ENCODE measurements at regions not wholly inside any gene's neighbourhood (a gene's known extent, or its start where the extent isn't known, plus 50 kb on each side); places are given as distances from the start of the nearest gene placed in this dataset.
"Not testable (repeated sequence)": the region's sequence is repeated elsewhere in the genome, so short reads cannot be mapped to it uniquely, and the experiment has no call there.

DNA sequence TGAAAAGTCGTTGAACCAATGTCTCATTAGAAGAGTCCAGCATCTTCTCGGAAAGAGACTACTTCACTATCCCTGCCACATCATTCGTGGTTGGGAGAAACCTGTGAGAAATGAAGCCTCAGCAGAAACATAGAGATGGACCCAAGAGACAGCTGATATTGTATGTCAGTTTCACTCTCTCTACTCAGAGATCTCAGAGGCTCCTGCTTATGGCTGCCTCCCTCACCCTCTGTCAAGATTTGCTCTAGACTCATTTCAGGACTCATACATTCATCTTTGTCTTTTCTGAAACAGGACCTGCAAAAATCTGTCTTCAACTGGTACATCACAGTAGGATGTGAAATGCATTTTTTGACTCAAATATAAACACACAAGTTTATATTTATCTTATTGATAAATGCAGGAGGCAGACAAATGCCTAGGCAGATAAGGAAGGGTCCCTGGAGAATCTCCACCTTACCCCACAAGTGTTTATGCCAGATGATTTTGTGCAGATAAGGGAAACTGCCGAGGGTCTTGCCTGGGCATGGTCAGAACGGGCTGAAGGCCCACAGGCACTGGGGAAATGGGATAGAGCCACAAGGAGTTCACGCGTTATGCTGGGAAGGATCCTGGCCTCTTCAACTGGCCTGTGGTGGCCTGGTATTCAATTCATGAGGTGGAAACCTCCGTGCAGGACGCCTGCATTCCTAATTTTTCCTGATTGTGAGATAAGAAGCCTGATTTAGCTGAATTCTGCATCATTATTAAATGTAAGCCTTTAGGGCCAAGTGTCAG is 1834.0 kb upstream of the PCDH20 start:
- WGBS, 3 donors, result 69 to 76% (median 71%) methylated on average over 9 of the region's 9 CpGs
- Histone ChIP-seq H3K9me3 (no peaks in the 10 kb centered on the region), H3K27ac (no peak overlapping the region), H3K4me3 (no peak overlapping the region), H3K27me3 (no peaks in the 10 kb centered on the region), H3K4me1 (ENCODE audit: insufficient read depth) (no peaks in the 10 kb centered on the region), H3K36me3 (no peaks in the 10 kb centered on the region)
- no peak for TF ChIP-seq EP300 (IDR thresholded peaks at IDR 0.05)
- TF ChIP-seq CTCF (IDR thresholded peaks at IDR 0.05), result no peak
- TF ChIP-seq POLR2A (IDR thresholded peaks at IDR 0.05), result no peak
- intact Hi-C loops (cut with DNase I), result no loop called here
- no peak for DNase-seq

- H3K4me3 ChIP-seq; H3K27me3 ChIP-seq; H3K36me3 ChIP-seq; H3K27ac ChIP-seq; H3K4me1 ChIP-seq (ENCODE audit: insufficient read depth); DNase-seq; H3K9me3 ChIP-seq; intact Hi-C loops (cut with DNase I): not testable (repeated sequence)
- 90 to 96% (median 93%) methylated on average over 15 of the region's 15 CpGs for WGBS, 3 donors
Measured at GRCh38 chr13:63236667-63237396, 1821.2 kb upstream of the PCDH20 start.

DNA sequence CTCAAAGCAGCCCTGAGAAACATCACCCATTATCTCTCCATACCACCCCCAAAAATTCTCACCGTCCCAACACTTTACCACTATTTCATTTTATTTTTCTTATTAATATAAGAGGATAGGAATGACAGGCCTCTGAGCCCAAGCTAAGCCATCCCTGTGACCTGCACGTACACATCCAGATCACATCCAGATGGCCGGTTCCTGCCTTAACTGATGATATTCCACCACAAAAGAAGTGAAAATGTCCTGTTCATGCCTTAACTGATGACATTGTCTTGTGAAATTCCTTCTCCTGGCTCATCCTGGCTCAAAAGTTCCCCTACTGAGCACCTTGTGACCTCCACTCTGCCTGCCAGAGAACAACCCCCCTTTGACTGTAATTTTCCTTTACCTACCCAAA is 1802.9 kb upstream of the PCDH20 start:
- H3K4me1 ChIP-seq (ENCODE audit: insufficient read depth); H3K4me3 ChIP-seq; H3K27me3 ChIP-seq; intact Hi-C loops (cut with DNase I); H3K27ac ChIP-seq; DNase-seq; H3K9me3 ChIP-seq; H3K36me3 ChIP-seq: not testable (repeated sequence)
- 84 to 89% (median 85%) methylated on average over 3 of the region's 3 CpGs for WGBS, 3 donors

DNA sequence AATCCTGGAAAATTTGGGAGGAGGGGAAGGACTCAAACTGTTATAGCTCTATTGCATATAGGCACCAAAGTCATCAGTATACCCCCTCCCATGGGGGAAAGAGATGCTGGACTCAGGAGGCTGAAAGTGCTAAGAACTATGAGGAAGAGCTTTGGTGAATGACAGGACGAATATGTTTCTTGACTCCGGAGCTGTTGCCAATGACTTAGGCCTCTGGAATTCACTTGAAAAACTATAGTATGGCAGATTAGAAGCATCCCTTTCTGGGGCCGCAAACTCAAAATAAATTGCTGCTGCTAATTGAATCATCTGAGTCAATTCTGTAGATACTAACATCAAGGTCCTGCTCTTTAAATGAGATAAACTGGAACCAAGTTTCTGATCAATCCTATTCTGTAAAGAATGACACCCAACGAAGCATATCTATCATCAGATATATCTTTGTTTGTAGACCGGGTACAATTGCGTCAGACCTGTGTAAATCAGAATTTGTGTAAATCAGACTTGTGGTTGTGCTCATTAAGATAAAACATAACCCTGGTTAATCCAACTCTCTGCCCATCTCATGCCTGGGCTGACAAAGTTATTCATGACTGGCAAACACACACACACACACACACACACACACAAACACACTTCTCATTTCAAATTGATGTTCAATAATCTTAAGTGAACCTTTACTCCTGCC is 1793.8 kb upstream of the PCDH20 start:
- no peaks in the 10 kb centered on the region for H3K27me3 ChIP-seq
- no peaks in the 10 kb centered on the region for H3K4me1 ChIP-seq (ENCODE audit: insufficient read depth)
- WGBS, 3 donors, result 43 to 68% (median 44%) methylated on average over 6 of the region's 6 CpGs
- H3K36me3 ChIP-seq, result no peaks in the 10 kb centered on the region
- TF ChIP-seq CTCF (IDR thresholded peaks at IDR 0.05) (no peak), POLR2A (IDR thresholded peaks at IDR 0.05) (no peak), EP300 (IDR thresholded peaks at IDR 0.05) (no peak)
- no peaks in the 10 kb centered on the region for H3K9me3 ChIP-seq
- no peak for DNase-seq
- no peak overlapping the region for H3K27ac ChIP-seq
- intact Hi-C loops (cut with DNase I), result no loop called here
- no peak overlapping the region for H3K4me3 ChIP-seq

DNA sequence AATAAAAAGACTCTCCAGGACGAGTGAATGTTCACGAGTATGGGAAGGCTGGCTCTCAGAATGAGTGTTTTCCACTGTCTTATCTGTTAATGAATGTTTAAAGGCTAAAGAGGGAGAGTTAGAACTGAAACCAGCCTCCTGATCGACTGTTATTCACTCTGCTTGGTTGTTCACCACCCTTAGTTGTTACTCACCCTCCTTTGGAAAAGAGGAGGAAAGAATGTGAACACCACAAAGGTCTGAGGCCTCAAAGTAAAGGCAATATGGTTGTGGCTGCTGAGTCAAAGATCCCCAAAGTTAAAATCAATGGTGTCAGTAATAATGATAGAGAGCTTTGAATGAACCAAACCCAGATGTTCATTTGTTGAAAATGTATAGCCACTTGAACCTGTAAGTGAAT is 1793.2 kb upstream of the PCDH20 start:
- no peaks in the 10 kb centered on the region for H3K36me3 ChIP-seq
- DNase-seq, result no peak
- H3K9me3 ChIP-seq, result no peaks in the 10 kb centered on the region
- TF ChIP-seq POLR2A (IDR thresholded peaks at IDR 0.05), result no peak
- H3K4me1 ChIP-seq (ENCODE audit: insufficient read depth), result no peaks in the 10 kb centered on the region
- H3K27me3 ChIP-seq, result no peaks in the 10 kb centered on the region
- H3K27ac ChIP-seq, result no peak overlapping the region
- no peak overlapping the region for H3K4me3 ChIP-seq
- intact Hi-C loops (cut with DNase I), result no loop called here
- WGBS, 3 donors, result 51 to 62% (median 53%) methylated on average over 3 of the region's 3 CpGs

Data from ovary (tissue), 7 donors.